ENCODE measurements at regions not wholly inside any gene's neighbourhood (a gene's known extent, or its start where the extent isn't known, plus 50 kb on each side); places are given as distances from the start of the nearest gene placed in this dataset.
"Not testable (repeated sequence)": the region's sequence is repeated elsewhere in the genome, so short reads cannot be mapped to it uniquely, and the experiment has no call there.

- DNase-seq, result no peak
Observed at GRCh38 chr14:51351997-51352396, 112.0 kb downstream of the TMX1 start.

GRCh38 chr14:51353901-51354300 lies 113.9 kb downstream of the TMX1 start:
- DNase-seq, result no peak

GRCh38 chr14:51354846-51355245 lies 114.8 kb downstream of the TMX1 start:
- DNase-seq, result no peak

GRCh38 chr14:51356381-51356780 lies 116.3 kb downstream of the TMX1 start:
- no peak for DNase-seq

GRCh38 chr14:51357250-51357649 lies 117.2 kb downstream of the TMX1 start:
- DNase-seq, result no peak

- no peak for DNase-seq
Observed at GRCh38 chr14:51360592-51360991, 120.5 kb downstream of the TMX1 start.

- DNase-seq, result no peak
Observed at GRCh38 chr14:51365241-51365965, 125.4 kb downstream of the TMX1 start.

- DNase-seq, result not testable (repeated sequence)
Observed at GRCh38 chr14:51366460-51366859, 126.4 kb downstream of the TMX1 start.

GRCh38 chr14:51366866-51367599 lies 127.0 kb downstream of the TMX1 start:
- DNase-seq, result not testable (repeated sequence)

- no peak for DNase-seq
Observed at GRCh38 chr14:51367600-51367931, 127.5 kb downstream of the TMX1 start.

- no peak for DNase-seq
Observed at GRCh38 chr14:51368721-51369163, 128.7 kb downstream of the TMX1 start.

GRCh38 chr14:51369814-51370213 lies 129.8 kb downstream of the TMX1 start:
- DNase-seq, result peak; percentile 29 to 60 (median 46)

GRCh38 chr14:51370758-51371386 lies 130.8 kb downstream of the TMX1 start:
- DNase-seq, result no peak

GRCh38 chr14:51377186-51377585 lies 137.1 kb downstream of the TMX1 start:
- DNase-seq, result not testable (repeated sequence)

GRCh38 chr14:51382506-51382905 lies 142.5 kb downstream of the TMX1 start:
- no peak for DNase-seq

- no peak for DNase-seq
Observed at GRCh38 chr14:51386411-51386810, 146.4 kb downstream of the TMX1 start.

GRCh38 chr14:51386983-51387735 lies 147.1 kb downstream of the TMX1 start:
- DNase-seq, result peak in 2 of 4 experiments; percentile 26 to 49

GRCh38 chr14:51392416-51392815 lies 152.4 kb downstream of the TMX1 start:
- DNase-seq, result no peak

- DNase-seq, result no peak
Observed at GRCh38 chr14:51394384-51394783, 154.3 kb downstream of the TMX1 start.

- no peak for DNase-seq
Observed at GRCh38 chr14:51394804-51395203, 154.8 kb downstream of the TMX1 start.

- DNase-seq, result no peak
Observed at GRCh38 chr14:51395361-51395849, 155.4 kb downstream of the TMX1 start.

GRCh38 chr14:51396222-51396815 lies 156.3 kb downstream of the TMX1 start:
- no peak for DNase-seq
